Heart right ventricle (tissue), 16 donors: ENCODE measurements at regions not wholly inside any gene's neighbourhood (a gene's known extent, or its start where the extent isn't known, plus 50 kb on each side); places are given as distances from the start of the nearest gene placed in this dataset.

Experiments used
- ATAC-seq, 8 donors: fragments of 200-7000 bp; cut with Tn5 transposase; one replicate each; pipeline ENCODE4 v1.9.1; 2020; ENCODE audit warnings: mild to moderate bottlenecking in 8 of 8, moderate library complexity in 8 of 8, moderate number of reproducible peaks in 1 of 8
- DNase-seq, 2 donors: peaks; one replicate each; pipeline ENCODE4 v3.0.0-alpha.2; 2020
- H3K27ac ChIP-seq, 10 donors: fragments of 200-600 bp; sonication (generic) in 2 of 10; one replicate each; pipeline versions ENCODE4 v1.5.0 to v1.8.0; 2020 to 2022; ENCODE audit warnings: mild to moderate bottlenecking in 3 of 10
- H3K27me3 ChIP-seq, 7 donors: fragments of 200-600 bp; one replicate each; pipeline ENCODE4 v1.8.0; 2021 to 2022; ENCODE audit warnings: mild to moderate bottlenecking in 2 of 7
- H3K36me3 ChIP-seq, 9 donors: fragments of 200-600 bp; sonication (generic) in 1 of 9; one replicate each; pipeline versions ENCODE4 v1.5.0 to v1.8.0; 2020 to 2022; ENCODE audit warnings: mild to moderate bottlenecking in 2 of 9
- H3K4me1 ChIP-seq, 9 donors: fragments of 200-600 bp; sonication (generic) in 1 of 9; one replicate each; pipeline versions ENCODE4 v1.5.0 to v1.8.0; 2020 to 2022; ENCODE audit warnings: mild to moderate bottlenecking in 4 of 9
- H3K4me3 ChIP-seq, 10 donors: fragments of 200-600 bp; sonication (generic) in 2 of 10; one replicate each; pipeline versions ENCODE4 v1.5.0 to v1.8.0; 2020 to 2022; ENCODE audit warnings: mild to moderate bottlenecking in 7 of 10, moderate library complexity in 2 of 10
- H3K9me3 ChIP-seq, 11 donors: fragments of 200-600 bp in 10 of 11; sonication (generic) in 2 of 11; one replicate each; pipeline versions ENCODE4 v1.5.0 to v1.8.0; 2013 to 2022; ENCODE audit warnings: mild to moderate bottlenecking in 2 of 11, control low read depth in 1 of 11, moderate library complexity in 1 of 11
- WGBS, 2 donors: extraction: QIAGEN DNeasy Blood & Tissue Kit; methylation state at CpG; one replicate each; pipeline ENCODE4 v1.1.7; 2013; ENCODE audit warnings: inconsistent platforms in 1 of 2; 5-methylcytosine and 5-hydroxymethylcytosine counted together
- intact Hi-C, 10 donors: fragments of 100-400 bp; cut with DNase I; formaldehyde crosslinking; loops; one replicate each; pipeline versions ENCODE4 v1.11.1 to v1.14.2; 2022
- TF ChIP-seq, protein P1 (sequence below), 9 donors: fragments of 200-600 bp; sonication (generic) in 2 of 9; IDR thresholded peaks; one replicate each; pipeline versions ENCODE4 v1.5.0 to v1.8.0; 2021 to 2022; ENCODE audit warnings: antibody characterized with exemption in 9 of 9, mild to moderate bottlenecking in 5 of 9, moderate library complexity in 1 of 9
- donor health status: Arrhythmogenic right ventricular cardiomyopathy.
- donor health status: ischemic (EF 13 %, LVEDD 7.1; RV severe dilation, severe dysfunction).
- donor health status: healthy with polysubstance abuse.
- donor health status: DM: no; HTN: yes; CAD: no.
- donor health status: DM: no; HTN: no; CAD: no.
- donor health status: ischemic (EF 25% LVEDD 6.9; RV normal size, moderate dysfunction).
- donor health status: ischemic (EF 25% LVEDD 5.7; RV mildly dilated, moderate dysfunction).
- donor health status: healthy.
- donor health status: DM: yes; HTN: yes; CAD: no.
- donor health status: Ischemic cardiomyopathy.
- donor health status: ischemic (EF 35%, LVEDD 5.7; RV mildly dilated, moderate dysfunction).
- donor health status: nonischemic (EF 11% LVEDD 7.7; RV severe dilation, severe dysfunction).
- donor health status: DM: yes; HTN: yes; CAD: no.
- donor health status: PGD.
- donor health status: ischemic (EF 29% LVEDD 5.4; RV normal size, mild dysfunction).
- donor health status: nonischemic (EF 23%, LVEDD 6.1; RV moderate dilation, normal function).

DNA sequence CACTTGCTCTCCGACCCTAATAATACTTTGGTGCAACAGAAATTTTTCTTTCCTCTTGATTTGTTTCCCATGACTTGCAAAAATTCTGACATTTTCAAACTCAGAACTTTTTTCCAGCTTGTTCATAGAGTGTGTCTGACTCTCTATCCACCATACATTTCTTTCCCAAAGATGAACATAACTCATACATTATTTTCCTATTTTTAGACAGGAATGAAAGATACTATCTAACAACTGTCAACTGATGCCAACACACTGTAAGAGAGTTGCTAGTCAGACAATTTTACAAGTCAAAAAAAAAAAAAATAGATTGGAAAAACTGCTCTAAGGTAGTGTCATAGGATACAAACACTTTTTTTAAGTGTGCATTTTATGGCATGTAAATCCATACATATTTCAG, 1001.0 kb upstream of the WWC1 start:
- TF ChIP-seq, protein P1, sequence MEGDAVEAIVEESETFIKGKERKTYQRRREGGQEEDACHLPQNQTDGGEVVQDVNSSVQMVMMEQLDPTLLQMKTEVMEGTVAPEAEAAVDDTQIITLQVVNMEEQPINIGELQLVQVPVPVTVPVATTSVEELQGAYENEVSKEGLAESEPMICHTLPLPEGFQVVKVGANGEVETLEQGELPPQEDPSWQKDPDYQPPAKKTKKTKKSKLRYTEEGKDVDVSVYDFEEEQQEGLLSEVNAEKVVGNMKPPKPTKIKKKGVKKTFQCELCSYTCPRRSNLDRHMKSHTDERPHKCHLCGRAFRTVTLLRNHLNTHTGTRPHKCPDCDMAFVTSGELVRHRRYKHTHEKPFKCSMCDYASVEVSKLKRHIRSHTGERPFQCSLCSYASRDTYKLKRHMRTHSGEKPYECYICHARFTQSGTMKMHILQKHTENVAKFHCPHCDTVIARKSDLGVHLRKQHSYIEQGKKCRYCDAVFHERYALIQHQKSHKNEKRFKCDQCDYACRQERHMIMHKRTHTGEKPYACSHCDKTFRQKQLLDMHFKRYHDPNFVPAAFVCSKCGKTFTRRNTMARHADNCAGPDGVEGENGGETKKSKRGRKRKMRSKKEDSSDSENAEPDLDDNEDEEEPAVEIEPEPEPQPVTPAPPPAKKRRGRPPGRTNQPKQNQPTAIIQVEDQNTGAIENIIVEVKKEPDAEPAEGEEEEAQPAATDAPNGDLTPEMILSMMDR (IDR thresholded peaks at IDR 0.05): no peak
- WGBS, 2 donors: 90 to 91% methylated on average over 1 of the region's 1 CpG
- ATAC-seq: no peak
- no peaks in the 10 kb centered on the region for H3K9me3 ChIP-seq
- no peak overlapping the region for H3K27ac ChIP-seq
- no peaks in the 10 kb centered on the region for H3K27me3 ChIP-seq
- H3K36me3 ChIP-seq: no peaks in the 10 kb centered on the region
- intact Hi-C loops: no loop called here
- no peaks in the 10 kb centered on the region for H3K4me1 ChIP-seq
- no peak overlapping the region for H3K4me3 ChIP-seq
- no peak for DNase-seq

DNA sequence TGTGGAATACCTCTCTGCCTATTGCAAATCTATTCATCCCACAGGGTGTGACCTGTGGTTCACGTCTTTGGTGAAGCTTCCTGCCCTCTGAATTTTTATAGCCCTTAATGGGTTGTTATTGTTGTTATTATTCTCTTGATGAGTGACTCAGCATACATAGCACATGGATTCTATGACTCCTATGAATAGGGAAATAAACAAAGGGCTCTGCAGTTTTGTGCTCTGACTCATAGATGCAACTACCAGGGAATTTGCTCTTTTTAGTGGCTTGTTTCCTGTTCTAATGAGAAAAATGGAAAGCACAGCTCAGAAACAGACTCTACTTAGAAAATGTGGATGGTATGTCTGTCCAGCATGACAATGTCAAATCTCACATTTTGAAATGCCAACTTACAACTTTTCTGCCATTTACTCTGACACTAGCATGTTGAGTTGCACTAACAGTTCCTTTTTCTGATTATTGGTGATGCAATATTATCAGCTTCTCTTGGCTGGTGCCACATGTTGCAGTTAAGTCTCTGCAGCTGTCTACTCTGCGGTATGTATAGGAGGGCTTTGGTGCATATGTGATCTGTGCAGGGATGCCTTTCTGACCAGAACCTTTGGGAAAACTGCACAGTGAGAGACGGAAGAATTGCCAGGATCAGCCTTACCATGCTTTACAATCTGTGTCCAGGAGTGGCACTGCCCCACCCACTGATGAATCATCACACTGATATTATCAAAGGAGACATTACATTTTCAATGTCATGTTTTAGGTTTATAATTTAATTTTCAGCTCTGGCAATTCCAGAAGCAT, 996.4 kb upstream of the WWC1 start:
- ATAC-seq (no peak), DNase-seq (no peak)
- H3K9me3 ChIP-seq: no peaks in the 10 kb centered on the region
- H3K36me3 ChIP-seq: no peaks in the 10 kb centered on the region
- H3K27ac ChIP-seq: no peak overlapping the region
- intact Hi-C loops: no loop called here
- no peak overlapping the region for H3K4me3 ChIP-seq
- no peaks in the 10 kb centered on the region for H3K27me3 ChIP-seq
- 60 to 75% methylated on average over 3 of the region's 3 CpGs for WGBS, 2 donors
- H3K4me1 ChIP-seq: no peaks in the 10 kb centered on the region
- TF ChIP-seq, protein P1 (IDR thresholded peaks at IDR 0.05): no peak

DNA sequence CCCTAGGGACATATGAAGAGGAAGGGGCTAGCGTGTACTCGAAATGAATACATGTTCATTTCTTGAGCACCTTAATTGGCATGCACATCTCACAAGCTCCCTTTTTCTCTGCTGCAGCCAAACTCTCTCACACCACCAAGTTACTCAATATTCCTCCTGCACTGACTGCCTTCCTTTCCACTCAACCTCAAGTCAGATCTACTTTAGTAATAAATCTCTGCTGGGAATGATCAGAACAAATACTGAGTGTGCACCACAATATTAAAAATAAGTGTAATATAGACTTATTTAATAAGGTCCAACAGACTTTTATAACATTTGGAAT, 995.8 kb upstream of the WWC1 start:
- no peak overlapping the region for H3K27ac ChIP-seq
- H3K4me1 ChIP-seq: no peaks in the 10 kb centered on the region
- WGBS, 2 donors: 76 to 79% methylated on average over 2 of the region's 2 CpGs
- H3K4me3 ChIP-seq: no peak overlapping the region
- intact Hi-C loops: no loop called here
- no peaks in the 10 kb centered on the region for H3K36me3 ChIP-seq
- H3K27me3 ChIP-seq: no peaks in the 10 kb centered on the region
- DNase-seq (no peak), ATAC-seq (no peak)
- TF ChIP-seq, protein P1 (IDR thresholded peaks at IDR 0.05): no peak
- no peaks in the 10 kb centered on the region for H3K9me3 ChIP-seq

DNA sequence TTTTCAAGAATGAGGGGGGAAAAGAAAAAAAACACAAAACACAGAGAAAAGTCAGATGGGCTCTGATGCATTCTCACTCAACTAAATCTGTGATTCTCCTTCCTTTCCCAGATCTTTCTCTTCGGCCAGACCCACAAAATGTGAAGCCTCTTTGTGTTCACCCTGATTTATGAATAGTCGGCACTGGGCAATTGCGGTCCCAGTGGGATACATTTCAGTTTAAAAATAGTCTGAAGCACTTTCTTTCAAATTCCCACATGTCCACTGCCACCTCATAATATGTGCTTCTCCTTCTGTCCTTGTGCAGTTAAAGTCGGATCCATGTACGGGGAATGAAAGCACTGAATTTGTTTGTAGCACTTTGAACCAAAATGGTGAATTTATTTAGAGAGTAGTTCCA, 995.4 kb upstream of the WWC1 start:
- no peaks in the 10 kb centered on the region for H3K36me3 ChIP-seq
- ATAC-seq (no peak), DNase-seq (no peak)
- H3K9me3 ChIP-seq: no peaks in the 10 kb centered on the region
- intact Hi-C loops: no loop called here
- TF ChIP-seq, protein P1 (IDR thresholded peaks at IDR 0.05): no peak
- WGBS, 2 donors: 58 to 70% methylated on average over 5 of the region's 5 CpGs
- no peak overlapping the region for H3K27ac ChIP-seq
- no peaks in the 10 kb centered on the region for H3K4me1 ChIP-seq
- H3K4me3 ChIP-seq: no peak overlapping the region
- no peaks in the 10 kb centered on the region for H3K27me3 ChIP-seq
